ENCODE measurements at regions not wholly inside any gene's neighbourhood (a gene's known extent, or its start where the extent isn't known, plus 50 kb on each side); places are given as distances from the start of the nearest gene placed in this dataset.

GRCh38 chr13:112202966-112203365 lies 136.0 kb downstream of the SOX1 start:
- H3K27ac ChIP-seq (ENCODE audit: low read depth in 1 of 2, low read length in 2 of 2), result no peak overlapping the region
- H3K36me3 ChIP-seq (replicated peaks in 1 of 2; ENCODE audit: control insufficient read depth in 1 of 2, insufficient read depth in 2 of 2, low read length in 2 of 2), result no peaks in the 10 kb centered on the region
- H2AFZ ChIP-seq (ENCODE audit: insufficient read depth, low read depth, low read length, poor library complexity, severe bottlenecking), result no peak overlapping the region
- no peak overlapping the region for H3K4me3 ChIP-seq (replicated peaks in 1 of 3; ENCODE audit: low read depth in 2 of 3, low read length in 3 of 3)
- peaks cover 0 to 13% (median 0%) of the 10 kb centered on the region in 7 donors for H3K9me3 Mint-ChIP-seq
- no peaks in the 10 kb centered on the region for H3K4me1 ChIP-seq (ENCODE audit: control insufficient read depth in 1 of 2, insufficient read depth in 2 of 2, low read length in 2 of 2)
- H3K27me3 ChIP-seq (ENCODE audit: control insufficient read depth in 2 of 2, insufficient read depth in 2 of 2, low read length in 2 of 2), result peaks cover 15 to 34% of the 10 kb centered on the region in 2 donors
- H3K79me2 ChIP-seq (ENCODE audit: insufficient read depth, low read length), result no peaks in the 10 kb centered on the region
- H3K4me3 Mint-ChIP-seq, result no peak overlapping the region
- H4K20me1 ChIP-seq (ENCODE audit: insufficient read depth, low read length), result no peaks in the 10 kb centered on the region
- intact Hi-C loops (cut with micrococcal nuclease), result no loop called here
- no peaks in the 10 kb centered on the region for H3K36me3 Mint-ChIP-seq
- peaks cover 0 to 4% of the 10 kb centered on the region in 2 donors for H3K9me3 ChIP-seq (replicated peaks in 1 of 2; ENCODE audit: control insufficient read depth in 1 of 2, insufficient read depth in 1 of 2, low read length in 2 of 2)
- TF ChIP-seq CTCF (IDR thresholded peaks at IDR 0.05), result no peak
- no peak overlapping the region for H3K27ac Mint-ChIP-seq
- no peak overlapping the region for H3K9ac ChIP-seq (ENCODE audit: insufficient read depth, low read length, poor library complexity, severe bottlenecking)
- no peak for DNase-seq
- no peaks in the 10 kb centered on the region for H3K4me1 Mint-ChIP-seq
- peaks cover 33 to 46% (median 38%) of the 10 kb centered on the region in 3 donors for H3K27me3 Mint-ChIP-seq (ENCODE audit: low read depth in 3 of 3)
- no peak overlapping the region for H3K4me2 ChIP-seq (replicated peaks; ENCODE audit: extremely low read depth, low read length, poor library complexity, severe bottlenecking)
- 73% methylated on average over 8 of the region's 10 CpGs for WGBS (ENCODE audit: insufficient coverage)

DNA sequence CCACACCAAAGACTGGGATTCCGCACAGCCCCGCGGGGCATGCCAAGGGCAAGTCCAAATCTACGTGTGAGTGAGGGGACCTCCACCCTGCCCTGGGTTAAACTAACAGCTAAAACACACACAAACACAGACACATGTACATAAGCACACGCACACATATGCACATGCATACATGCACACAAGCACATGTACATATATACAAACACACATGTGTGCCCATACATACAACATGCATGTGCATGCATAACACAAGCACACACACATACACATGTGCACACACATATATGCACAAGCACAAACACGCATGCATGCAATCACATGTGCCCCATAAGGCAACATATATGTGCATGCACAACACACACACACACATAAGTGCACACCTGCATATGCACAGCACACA lies 136.7 kb downstream of the SOX1 start:
- intact Hi-C loops (cut with micrococcal nuclease), result no loop called here
- 92% methylated on average over 6 of the region's 6 CpGs for WGBS (ENCODE audit: insufficient coverage)

More for the DNA sequence above, 136.7 kb downstream of the SOX1 start:
- no peak overlapping the region for H2AFZ ChIP-seq (ENCODE audit: insufficient read depth, low read depth, low read length, poor library complexity, severe bottlenecking)
- H3K27ac ChIP-seq (ENCODE audit: low read depth in 1 of 2, low read length in 2 of 2), result no peak overlapping the region
- no peaks in the 10 kb centered on the region for H3K36me3 Mint-ChIP-seq
- H3K4me1 ChIP-seq (ENCODE audit: control insufficient read depth in 1 of 2, insufficient read depth in 2 of 2, low read length in 2 of 2), result no peaks in the 10 kb centered on the region
- H3K9me3 Mint-ChIP-seq, result peaks cover 0 to 13% (median 0%) of the 10 kb centered on the region in 7 donors
- no peak overlapping the region for H3K9ac ChIP-seq (ENCODE audit: insufficient read depth, low read length, poor library complexity, severe bottlenecking)
- peaks cover 15 to 34% of the 10 kb centered on the region in 2 donors for H3K27me3 ChIP-seq (ENCODE audit: control insufficient read depth in 2 of 2, insufficient read depth in 2 of 2, low read length in 2 of 2)
- H3K4me2 ChIP-seq (replicated peaks; ENCODE audit: extremely low read depth, low read length, poor library complexity, severe bottlenecking), result no peak overlapping the region
- no peak overlapping the region for H3K4me3 ChIP-seq (replicated peaks in 1 of 3; ENCODE audit: low read depth in 2 of 3, low read length in 3 of 3)
- H3K4me1 Mint-ChIP-seq, result no peaks in the 10 kb centered on the region
- DNase-seq, result no peak
- peaks cover 0 to 4% of the 10 kb centered on the region in 2 donors for H3K9me3 ChIP-seq (replicated peaks in 1 of 2; ENCODE audit: control insufficient read depth in 1 of 2, insufficient read depth in 1 of 2, low read length in 2 of 2)
- no peaks in the 10 kb centered on the region for H4K20me1 ChIP-seq (ENCODE audit: insufficient read depth, low read length)
- H3K27ac Mint-ChIP-seq, result no peak overlapping the region
- H3K79me2 ChIP-seq (ENCODE audit: insufficient read depth, low read length), result no peaks in the 10 kb centered on the region
- H3K36me3 ChIP-seq (replicated peaks in 1 of 2; ENCODE audit: control insufficient read depth in 1 of 2, insufficient read depth in 2 of 2, low read length in 2 of 2), result no peaks in the 10 kb centered on the region
- peaks cover 36 to 50% (median 38%) of the 10 kb centered on the region in 3 donors for H3K27me3 Mint-ChIP-seq (ENCODE audit: low read depth in 3 of 3)
- no peak for TF ChIP-seq CTCF (IDR thresholded peaks at IDR 0.05)
- peak overlapping the region in 1 of 2 donors; percentile 33 for H3K4me3 Mint-ChIP-seq
